Spleen (tissue), 11 donors: ENCODE measurements at regions not wholly inside any gene's neighbourhood (a gene's known extent, or its start where the extent isn't known, plus 50 kb on each side); places are given as distances from the start of the nearest gene placed in this dataset.
"Not testable (repeated sequence)": the region's sequence is repeated elsewhere in the genome, so short reads cannot be mapped to it uniquely, and the experiment has no call there.

Experiments used
- DNase-seq: peaks from one replicate; pipeline ENCODE4 v3.0.0-alpha.2; 2020
- H3K27ac ChIP-seq, 8 donors: fragments of 200-600 bp; sonication (generic) in 7 of 8; 1 replicate in 4 of 8; 2 replicates in 4 of 8; pipeline versions ENCODE4 v1.5.0 to v1.8.0; 2016 to 2021; ENCODE audit warnings: inconsistent platforms in 4 of 8, mild to moderate bottlenecking in 4 of 8, moderate library complexity in 1 of 8
- H3K27me3 ChIP-seq, 7 donors: fragments of 200-600 bp; sonication (generic) in 6 of 7; replicated peaks in 1 of 7; 1 replicate in 4 of 7; 2 replicates in 3 of 7; pipeline versions ENCODE4 v1.5.0 to v1.8.0; 2016 to 2021; ENCODE audit warnings: inconsistent platforms in 3 of 7, mild to moderate bottlenecking in 1 of 7
- H3K36me3 ChIP-seq, 6 donors: fragments of 200-600 bp; sonication (generic) in 5 of 6; 1 replicate in 4 of 6; 2 replicates in 2 of 6; pipeline versions ENCODE4 v1.5.0 to v1.8.0; 2016 to 2021; ENCODE audit warnings: inconsistent platforms in 2 of 6
- H3K4me1 ChIP-seq, 6 donors: fragments of 200-600 bp; sonication (generic) in 5 of 6; 1 replicate in 3 of 6; 2 replicates in 3 of 6; pipeline versions ENCODE4 v1.5.0 to v1.8.0; 2016 to 2021; ENCODE audit warnings: inconsistent platforms in 3 of 6
- H3K4me3 ChIP-seq, 8 donors: fragments of 200-600 bp; sonication (generic) in 7 of 8; 1 replicate in 4 of 8; 2 replicates in 4 of 8; pipeline versions ENCODE4 v1.5.0 to v1.8.0; 2016 to 2021; ENCODE audit warnings: inconsistent platforms in 4 of 8, mild to moderate bottlenecking in 4 of 8, moderate library complexity in 2 of 8
- H3K9me3 ChIP-seq, 8 donors: fragments of 200-600 bp; sonication (generic) in 7 of 8; 1 replicate in 4 of 8; 2 replicates in 4 of 8; pipeline versions ENCODE4 v1.5.0 to v1.8.0; 2016 to 2021; ENCODE audit warnings: inconsistent platforms in 4 of 8
- POLR2A ChIP-seq, 3 donors: fragments of 450-650 bp; IDR thresholded peaks; one replicate each; pipeline ENCODE4 v1.5.1; 2017; ENCODE audit warnings: antibody characterized with exemption in 3 of 3, mild to moderate bottlenecking in 1 of 3
- POLR2AphosphoS5 ChIP-seq, 3 donors: sonication (generic); formaldehyde crosslinking; IDR thresholded peaks; one replicate each; pipeline ENCODE4 v1.5.1; 2017; ENCODE audit warnings: antibody characterized with exemption in 3 of 3
- WGBS, 5 donors: extraction: QIAGEN DNeasy Blood & Tissue Kit in 3 of 5; methylation state at CpG; one replicate each; pipeline versions ENCODE4 v1.1.5 to v1.1.7; 2013 to 2018; 5-methylcytosine and 5-hydroxymethylcytosine counted together
- intact Hi-C: fragments of 100-400 bp; cut with DNase I; formaldehyde crosslinking; loops from one replicate; pipeline ENCODE4 v1.15.0; 2023; ENCODE audit warnings: low total_unique reads
- TF ChIP-seq, protein P1 (sequence below), 11 experiments: fragments of 200-600 bp in 7 of 11; fragments of 450-650 bp in 4 of 11; sonication (generic) in 4 of 11; IDR thresholded peaks in 8 of 11; conservative IDR thresholded peaks in 3 of 11; 1 replicate in 7 of 11; 2 replicates in 4 of 11; pipeline versions ENCODE4 v1.4.0 to v1.8.0; 2016 to 2021; ENCODE audit warnings: antibody characterized with exemption in 11 of 11, inconsistent platforms in 4 of 11, mild to moderate bottlenecking in 1 of 11
- donor health status: healthy with polysubstance abuse.
- donor health status: DM: no; HTN: no; CAD: no; lungs with moderate emphysema.
- donor health status: DM: no; HTN: no; CAD: no.
- donor health status: Bipolar disorder and iron deficiency.
- donor health status: healthy.
- donor health status: DM: no; HTN: no; CAD: no.
- donor health status: DM: yes; HTN: yes; CAD: no.

DNA sequence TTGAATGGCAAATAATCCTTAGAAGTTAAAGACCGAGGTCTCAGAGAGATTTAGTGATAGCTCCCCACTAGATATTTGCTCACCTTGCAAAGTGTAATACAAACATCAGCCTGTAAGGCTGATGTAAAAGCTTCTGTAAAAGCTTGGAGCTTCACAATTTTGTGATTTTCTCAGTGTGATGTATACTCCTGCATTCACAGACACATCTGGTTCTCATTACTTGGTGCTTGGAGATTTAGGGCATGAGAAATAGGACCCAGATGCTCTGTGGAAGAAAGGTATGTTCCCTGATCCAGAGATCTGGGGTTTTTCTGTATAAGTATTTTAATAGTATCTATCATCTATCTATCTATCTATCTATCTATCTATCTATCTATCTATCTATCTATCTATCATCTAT is 1664.3 kb downstream of the C4orf33 start:
- peaks cover 0 to 4% (median 0%) of the 10 kb centered on the region in 8 donors for H3K9me3 ChIP-seq
- 69 to 89% (median 83%) methylated on average over 1 of the region's 1 CpG for WGBS, 5 donors
- no peak for DNase-seq
- intact Hi-C loops, result no loop called here
- no peaks in the 10 kb centered on the region for H3K27me3 ChIP-seq
- H3K36me3 ChIP-seq, result no peaks in the 10 kb centered on the region
- H3K4me1 ChIP-seq, result no peaks in the 10 kb centered on the region
- TF ChIP-seq POLR2A (IDR thresholded peaks at IDR 0.05) (no peak), POLR2AphosphoS5 (IDR thresholded peaks at IDR 0.05) (no peak)
- TF ChIP-seq, protein P1, sequence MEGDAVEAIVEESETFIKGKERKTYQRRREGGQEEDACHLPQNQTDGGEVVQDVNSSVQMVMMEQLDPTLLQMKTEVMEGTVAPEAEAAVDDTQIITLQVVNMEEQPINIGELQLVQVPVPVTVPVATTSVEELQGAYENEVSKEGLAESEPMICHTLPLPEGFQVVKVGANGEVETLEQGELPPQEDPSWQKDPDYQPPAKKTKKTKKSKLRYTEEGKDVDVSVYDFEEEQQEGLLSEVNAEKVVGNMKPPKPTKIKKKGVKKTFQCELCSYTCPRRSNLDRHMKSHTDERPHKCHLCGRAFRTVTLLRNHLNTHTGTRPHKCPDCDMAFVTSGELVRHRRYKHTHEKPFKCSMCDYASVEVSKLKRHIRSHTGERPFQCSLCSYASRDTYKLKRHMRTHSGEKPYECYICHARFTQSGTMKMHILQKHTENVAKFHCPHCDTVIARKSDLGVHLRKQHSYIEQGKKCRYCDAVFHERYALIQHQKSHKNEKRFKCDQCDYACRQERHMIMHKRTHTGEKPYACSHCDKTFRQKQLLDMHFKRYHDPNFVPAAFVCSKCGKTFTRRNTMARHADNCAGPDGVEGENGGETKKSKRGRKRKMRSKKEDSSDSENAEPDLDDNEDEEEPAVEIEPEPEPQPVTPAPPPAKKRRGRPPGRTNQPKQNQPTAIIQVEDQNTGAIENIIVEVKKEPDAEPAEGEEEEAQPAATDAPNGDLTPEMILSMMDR (IDR thresholded peaks at IDR 0.05 in 8 of 11, conservative IDR thresholded peaks at IDR 0.05 in 3 of 11), result no peak
- H3K4me3 ChIP-seq, result no peak overlapping the region
- no peak overlapping the region for H3K27ac ChIP-seq

DNA sequence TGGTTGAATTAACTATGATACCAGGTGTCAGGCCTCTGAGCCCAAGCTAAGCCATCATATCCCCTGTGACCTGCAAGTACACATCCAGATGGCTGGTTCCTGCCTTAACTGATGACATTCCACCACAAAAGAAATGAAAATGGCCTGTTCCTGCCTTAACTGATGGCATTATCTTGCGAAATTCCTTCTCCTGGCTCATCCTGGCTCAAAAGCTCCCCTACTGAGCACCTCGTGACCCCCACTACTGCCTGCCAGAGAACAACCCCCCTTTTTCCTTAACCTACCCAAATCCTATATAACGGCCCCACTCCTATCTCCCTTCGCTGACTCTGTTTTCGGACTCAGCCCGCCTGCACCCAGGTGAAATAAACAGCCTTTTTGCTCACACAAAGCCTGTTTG is 1671.4 kb downstream of the C4orf33 start:
- intact Hi-C loops, result not testable (repeated sequence)

DNA sequence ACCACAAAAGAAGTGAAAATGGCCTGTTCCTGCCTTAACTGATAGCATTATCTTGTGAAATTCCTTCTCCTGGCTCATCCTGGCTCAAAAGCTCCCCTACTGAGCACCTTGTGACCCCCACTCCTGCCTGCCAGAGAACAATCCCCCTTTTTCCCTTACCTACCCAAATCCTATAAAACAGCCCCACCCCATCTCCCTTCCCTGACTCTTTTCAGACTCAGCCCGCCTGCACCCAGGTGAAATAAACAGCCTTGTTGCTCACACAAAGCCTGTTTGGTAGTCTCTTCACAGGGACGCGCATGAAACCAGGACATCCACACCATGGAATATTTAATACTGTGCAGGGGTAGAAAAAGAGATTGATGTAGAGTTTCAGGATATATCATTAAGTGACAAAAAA is 1677.0 kb downstream of the C4orf33 start:
- DNase-seq, H3K9me3 ChIP-seq, H3K27me3 ChIP-seq, H3K4me1 ChIP-seq, H3K36me3 ChIP-seq, H3K4me3 ChIP-seq, H3K27ac ChIP-seq, intact Hi-C loops: not testable (repeated sequence)
- 86 to 93% (median 91%) methylated on average over 3 of the region's 3 CpGs for WGBS, 5 donors

More for the DNA sequence above, 1671.4 kb downstream of the C4orf33 start:
- not testable (repeated sequence) for H3K36me3 ChIP-seq, H3K9me3 ChIP-seq, DNase-seq, H3K27ac ChIP-seq, H3K4me3 ChIP-seq, H3K4me1 ChIP-seq, H3K27me3 ChIP-seq
- 81 to 88% (median 87%) methylated on average over 6 of the region's 6 CpGs for WGBS, 5 donors

DNA sequence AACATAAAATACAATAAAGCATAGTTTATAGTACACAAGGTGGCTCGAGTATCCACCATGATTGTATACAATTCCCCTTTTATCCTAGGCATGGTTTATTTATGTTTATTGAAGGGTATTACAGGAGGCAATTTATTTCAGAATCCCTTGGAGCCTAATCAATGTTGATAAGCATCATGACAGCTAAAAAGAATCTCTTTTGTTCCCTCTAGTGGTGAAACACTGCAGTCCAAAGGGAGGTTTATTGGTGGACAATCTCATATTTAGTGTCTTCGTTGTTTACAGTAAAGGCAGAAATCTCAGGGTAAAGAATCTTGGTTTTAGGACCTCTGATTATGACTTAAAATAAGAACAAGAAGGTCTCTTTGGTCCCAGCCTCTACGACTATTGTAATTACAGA is 1712.5 kb downstream of the C4orf33 start:
- intact Hi-C loops, result no loop called here
- Histone ChIP-seq H3K4me1 (no peaks in the 10 kb centered on the region), H3K4me3 (no peak overlapping the region), H3K27ac (no peak overlapping the region), H3K27me3 (no peaks in the 10 kb centered on the region), H3K36me3 (no peaks in the 10 kb centered on the region), H3K9me3 (peaks cover 0 to 30% (median 24%) of the 10 kb centered on the region in 8 donors)
- no peak for DNase-seq
- WGBS, 5 donors, result 50 to 62% (median 53%) methylated on average over 3 of the region's 3 CpGs
- TF ChIP-seq, protein P1 (IDR thresholded peaks at IDR 0.05 in 8 of 11, conservative IDR thresholded peaks at IDR 0.05 in 3 of 11), result peak in 1 of 11 experiments; percentile 9
- no peak for TF ChIP-seq POLR2A (IDR thresholded peaks at IDR 0.05)

DNA sequence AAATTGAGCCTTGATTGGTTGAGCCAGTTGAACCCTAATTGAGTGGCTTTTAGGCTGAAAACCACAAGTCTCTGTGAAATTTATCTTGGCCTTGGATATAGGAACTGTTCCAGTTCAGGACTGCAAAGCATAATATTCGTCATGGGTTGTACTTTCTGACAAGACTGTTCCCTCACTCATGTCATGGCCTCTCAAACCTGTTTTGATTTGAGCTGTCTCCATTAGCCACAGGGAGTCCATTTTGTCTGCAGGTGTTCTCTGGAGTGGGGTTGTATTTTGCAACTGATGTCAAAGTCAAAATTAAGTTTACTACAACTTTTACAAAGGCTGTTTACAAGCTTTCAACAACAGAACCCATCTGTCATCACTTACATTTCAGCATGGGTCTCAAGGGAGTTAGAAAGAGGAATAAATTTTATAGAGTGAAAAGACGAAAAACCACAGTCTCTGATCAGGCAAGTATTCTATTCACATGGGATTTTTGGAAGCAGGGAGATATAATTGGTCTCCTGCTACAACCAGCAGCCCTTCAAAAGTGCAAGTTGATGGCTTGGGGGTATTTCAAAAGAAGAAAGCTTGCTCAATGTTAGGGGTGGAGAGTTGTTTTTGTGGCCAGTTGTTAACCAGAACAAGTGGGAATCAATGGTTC is 1716.3 kb downstream of the C4orf33 start:
- intact Hi-C loops, result no loop called here
- no peaks in the 10 kb centered on the region for H3K27me3 ChIP-seq
- H3K36me3 ChIP-seq, result no peaks in the 10 kb centered on the region
- TF ChIP-seq POLR2AphosphoS5 (IDR thresholded peaks at IDR 0.05) (no peak), POLR2A (IDR thresholded peaks at IDR 0.05) (no peak)
- TF ChIP-seq, protein P1 (IDR thresholded peaks at IDR 0.05 in 8 of 11, conservative IDR thresholded peaks at IDR 0.05 in 3 of 11), result no peak
- H3K27ac ChIP-seq, result no peak overlapping the region
- peaks cover 0 to 17% (median 0%) of the 10 kb centered on the region in 8 donors for H3K9me3 ChIP-seq
- no peak overlapping the region for H3K4me3 ChIP-seq
- DNase-seq, result no peak
- no peaks in the 10 kb centered on the region for H3K4me1 ChIP-seq
- 30 to 47% (median 36%) methylated on average over 2 of the region's 2 CpGs for WGBS, 5 donors
